KMS-11 (cell line): ENCODE measurements at regions not wholly inside any gene's neighbourhood (a gene's known extent, or its start where the extent isn't known, plus 50 kb on each side); places are given as distances from the start of the nearest gene placed in this dataset.

Source experiments
- H2AFZ ChIP-seq: fragments of 200-600 bp; sonication (generic); 2 replicates; pipeline ENCODE4 v1.6.1; 2016; ENCODE audit warnings: antibody characterized with exemption, mixed run types, low read depth
- H3K27ac ChIP-seq: fragments of 200-600 bp; sonication (generic); 2 replicates; pipeline ENCODE4 v1.6.1; 2016; ENCODE audit warnings: mild to moderate bottlenecking, mixed run types
- H3K27me3 ChIP-seq: fragments of 200-600 bp; sonication (generic); 2 replicates; pipeline ENCODE4 v1.6.1; 2017; ENCODE audit warnings: mild to moderate bottlenecking, low read depth, mixed run types, moderate library complexity; ENCODE audit not compliant: insufficient read depth
- H3K36me3 ChIP-seq: fragments of 200-600 bp; sonication (generic); 2 replicates; pipeline ENCODE4 v1.6.1; 2017; ENCODE audit warnings: mild to moderate bottlenecking, mixed run types; ENCODE audit not compliant: insufficient read depth
- H3K4me1 ChIP-seq: fragments of 200-600 bp; sonication (generic); 2 replicates; pipeline ENCODE4 v1.6.1; 2016; ENCODE audit warnings: mild to moderate bottlenecking, low read depth, mixed run types; ENCODE audit not compliant: poor library complexity, severe bottlenecking
- H3K4me2 ChIP-seq: fragments of 200-600 bp; sonication (generic); 2 replicates; pipeline ENCODE4 v1.7.0; 2016; ENCODE audit warnings: mild to moderate bottlenecking, mixed run types
- H3K4me3 ChIP-seq: fragments of 200-600 bp; sonication (generic); IDR thresholded peaks from 2 replicates; pipeline ENCODE4 v1.6.1; 2017; ENCODE audit warnings: low read depth, low read length, mixed read lengths; ENCODE audit not compliant: insufficient read depth
- H3K79me2 ChIP-seq: fragments of 200-600 bp; sonication (generic); 2 replicates; pipeline ENCODE4 v1.6.1; 2016; ENCODE audit warnings: low read depth, mixed run types; ENCODE audit not compliant: insufficient read depth
- H3K9ac ChIP-seq: fragments of 200-600 bp; sonication (generic); 2 replicates; pipeline ENCODE4 v1.6.1; 2016; ENCODE audit warnings: mild to moderate bottlenecking, mixed run types
- H4K20me1 ChIP-seq: fragments of 200-600 bp; sonication (generic); 2 replicates; pipeline ENCODE4 v1.6.1; 2016; ENCODE audit warnings: mild to moderate bottlenecking, mixed run types; ENCODE audit not compliant: insufficient read depth
- CTCF ChIP-seq: fragments of 200-600 bp; sonication (generic); conservative IDR thresholded peaks from 2 replicates; pipeline ENCODE4 v1.6.1; 2017; ENCODE audit warnings: low read depth, mild to moderate bottlenecking, antibody characterized with exemption, low read length, moderate library complexity, mixed read lengths

- Histone ChIP-seq H3K4me2 (no peak overlapping the region), H3K27me3 (no peaks in the 10 kb centered on the region), H3K79me2 (no peaks in the 10 kb centered on the region), H3K4me1 (no peaks in the 10 kb centered on the region), H3K9ac (no peak overlapping the region), H4K20me1 (no peaks in the 10 kb centered on the region), H3K4me3 (no peak overlapping the region), H3K27ac (no peak overlapping the region), H2AFZ (no peak overlapping the region), H3K36me3 (no peaks in the 10 kb centered on the region)
- TF ChIP-seq CTCF = no peak
Observed at GRCh38 chr5:61614606-61615005, 282.5 kb downstream of the ZSWIM6 start.

- Histone ChIP-seq H3K79me2 (no peaks in the 10 kb centered on the region), H3K4me1 (no peaks in the 10 kb centered on the region), H3K36me3 (no peaks in the 10 kb centered on the region), H3K27ac (no peak overlapping the region), H2AFZ (no peak overlapping the region), H3K4me2 (no peak overlapping the region), H3K9ac (no peak overlapping the region), H3K4me3 (no peak overlapping the region), H3K27me3 (no peaks in the 10 kb centered on the region), H4K20me1 (no peaks in the 10 kb centered on the region)
- TF ChIP-seq CTCF = no peak
Observed at GRCh38 chr5:61617039-61617438, 285.0 kb downstream of the ZSWIM6 start.

GRCh38 chr5:61617995-61618525 lies 286.0 kb downstream of the ZSWIM6 start:
- H3K4me2 ChIP-seq = no peak overlapping the region
- H3K27ac ChIP-seq = no peak overlapping the region
- H3K36me3 ChIP-seq = no peaks in the 10 kb centered on the region
- no peak overlapping the region for H3K4me3 ChIP-seq
- no peak overlapping the region for H2AFZ ChIP-seq
- no peak overlapping the region for H3K9ac ChIP-seq
- no peaks in the 10 kb centered on the region for H4K20me1 ChIP-seq
- no peaks in the 10 kb centered on the region for H3K4me1 ChIP-seq
- TF ChIP-seq CTCF = no peak
- no peaks in the 10 kb centered on the region for H3K27me3 ChIP-seq
- no peaks in the 10 kb centered on the region for H3K79me2 ChIP-seq

- H3K79me2 ChIP-seq = no peaks in the 10 kb centered on the region
- no peak for TF ChIP-seq CTCF
- H3K36me3 ChIP-seq = no peaks in the 10 kb centered on the region
- no peak overlapping the region for H2AFZ ChIP-seq
- no peaks in the 10 kb centered on the region for H4K20me1 ChIP-seq
- H3K9ac ChIP-seq = no peak overlapping the region
- H3K27ac ChIP-seq = no peak overlapping the region
- H3K4me3 ChIP-seq = no peak overlapping the region
- H3K4me2 ChIP-seq = no peak overlapping the region
- H3K27me3 ChIP-seq = no peaks in the 10 kb centered on the region
- H3K4me1 ChIP-seq = no peaks in the 10 kb centered on the region
Observed at GRCh38 chr5:61618577-61618976, 286.5 kb downstream of the ZSWIM6 start.
